ENCODE measurements at regions not wholly inside any gene's neighbourhood (a gene's known extent, or its start where the extent isn't known, plus 50 kb on each side); places are given as distances from the start of the nearest gene placed in this dataset.

DNA sequence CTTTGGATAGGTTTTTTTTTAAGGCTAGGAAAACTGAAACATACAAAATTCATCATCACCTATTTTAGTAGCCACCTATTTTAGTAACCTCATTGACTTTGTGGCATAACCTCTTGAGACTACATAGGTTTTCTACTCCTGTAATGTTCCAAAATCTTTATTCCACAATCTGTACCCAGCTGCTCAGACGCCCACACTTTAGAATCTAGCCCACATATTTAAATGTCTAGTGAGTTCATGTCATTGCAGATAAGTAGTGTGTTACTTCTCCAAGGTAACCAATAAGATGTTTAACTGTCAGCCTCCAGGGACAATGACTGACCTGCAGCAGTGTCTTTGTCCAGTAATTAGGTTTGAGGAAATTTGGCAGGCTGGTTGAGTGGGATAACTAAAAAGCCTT is 330.2 kb downstream of the MZT1 start:
- CTCF ChIA-PET (ENCODE audit: low intra/inter-chr PET ratio, low total read pairs), result no interaction called here
- no peak overlapping the region for H3K27ac ChIP-seq (ENCODE audit: extremely low read length, insufficient read depth, low read length)
- no peaks in the 10 kb centered on the region; a peak in 1 of 5 replicates for H3K27me3 ChIP-seq (ENCODE audit: control insufficient read depth in 1 of 2, insufficient read depth in 2 of 2, low read length in 2 of 2)
- H3K79me2 ChIP-seq (ENCODE audit: insufficient read depth, low read length), result no peaks in the 10 kb centered on the region
- intact Hi-C loops (cut with micrococcal nuclease; ENCODE audit: unreplicated experiment) (loop anchor here (10.0 kb wide), 1 partner anchor 148 kb away; no protein-coding TSS in a partner anchor), in situ Hi-C loops (cut with HindIII; ENCODE audit: extremely low pct_ligation_motif_present, low pct_unique_long_range_greater_than_20kb) (no loop called here)
- FAIRE-seq (no peak), ATAC-seq (no peak), DNase-seq (ENCODE audit: low spot score) (no peak)
- no peak overlapping the region for H3K4me2 ChIP-seq (ENCODE audit: low read depth, low read length)
- no peak overlapping the region for H3K9ac ChIP-seq (ENCODE audit: insufficient read depth, low read depth, low read length)
- no peaks in the 10 kb centered on the region for H3K4me1 ChIP-seq (ENCODE audit: insufficient read depth, low read length)
- no peaks in the 10 kb centered on the region for H3K36me3 ChIP-seq (replicated peaks in 1 of 2; ENCODE audit: control insufficient read depth in 1 of 2, insufficient read depth in 2 of 2, low read length in 2 of 2)
- POLR2A ChIA-PET, result no interaction called here
- WGBS (ENCODE audit: low lambda C conversion rate), result 0% methylated on average over 1 of the region's 1 CpG
- H3K4me3 ChIP-seq (replicated peaks in 1 of 3; ENCODE audit: insufficient read depth in 1 of 3, low read depth in 2 of 3, low read length in 3 of 3), result no peak overlapping the region
- no TSS peak for BruUV-seq (replicated peaks)
- no peaks in the 10 kb centered on the region for H4K20me1 ChIP-seq (ENCODE audit: insufficient read depth, low read length)
- H2AFZ ChIP-seq (ENCODE audit: low read length), result no peak overlapping the region
- H3K9me3 ChIP-seq (ENCODE audit: low read length), result no peaks in the 10 kb centered on the region
- TF ChIP-seq ZNF749 (CRISPR knock-in tag; IDR thresholded peaks at IDR 0.05; ENCODE audit: borderline replicate concordance), result no peak
- no peak for TF ChIP-seq FOXK2 (IDR thresholded peaks at IDR 0.05)
- TF ChIP-seq KLF12 (CRISPR knock-in tag; IDR thresholded peaks at IDR 0.05; ENCODE audit: borderline replicate concordance), result no peak
- TF ChIP-seq, protein P1, sequence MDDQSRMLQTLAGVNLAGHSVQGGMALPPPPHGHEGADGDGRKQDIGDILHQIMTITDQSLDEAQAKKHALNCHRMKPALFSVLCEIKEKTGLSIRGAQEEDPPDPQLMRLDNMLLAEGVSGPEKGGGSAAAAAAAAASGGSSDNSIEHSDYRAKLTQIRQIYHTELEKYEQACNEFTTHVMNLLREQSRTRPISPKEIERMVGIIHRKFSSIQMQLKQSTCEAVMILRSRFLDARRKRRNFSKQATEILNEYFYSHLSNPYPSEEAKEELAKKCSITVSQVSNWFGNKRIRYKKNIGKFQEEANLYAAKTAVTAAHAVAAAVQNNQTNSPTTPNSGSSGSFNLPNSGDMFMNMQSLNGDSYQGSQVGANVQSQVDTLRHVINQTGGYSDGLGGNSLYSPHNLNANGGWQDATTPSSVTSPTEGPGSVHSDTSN (CRISPR knock-in tag; IDR thresholded peaks at IDR 0.05; ENCODE audit: borderline replicate concordance), result no peak
- TF ChIP-seq, protein P2, sequence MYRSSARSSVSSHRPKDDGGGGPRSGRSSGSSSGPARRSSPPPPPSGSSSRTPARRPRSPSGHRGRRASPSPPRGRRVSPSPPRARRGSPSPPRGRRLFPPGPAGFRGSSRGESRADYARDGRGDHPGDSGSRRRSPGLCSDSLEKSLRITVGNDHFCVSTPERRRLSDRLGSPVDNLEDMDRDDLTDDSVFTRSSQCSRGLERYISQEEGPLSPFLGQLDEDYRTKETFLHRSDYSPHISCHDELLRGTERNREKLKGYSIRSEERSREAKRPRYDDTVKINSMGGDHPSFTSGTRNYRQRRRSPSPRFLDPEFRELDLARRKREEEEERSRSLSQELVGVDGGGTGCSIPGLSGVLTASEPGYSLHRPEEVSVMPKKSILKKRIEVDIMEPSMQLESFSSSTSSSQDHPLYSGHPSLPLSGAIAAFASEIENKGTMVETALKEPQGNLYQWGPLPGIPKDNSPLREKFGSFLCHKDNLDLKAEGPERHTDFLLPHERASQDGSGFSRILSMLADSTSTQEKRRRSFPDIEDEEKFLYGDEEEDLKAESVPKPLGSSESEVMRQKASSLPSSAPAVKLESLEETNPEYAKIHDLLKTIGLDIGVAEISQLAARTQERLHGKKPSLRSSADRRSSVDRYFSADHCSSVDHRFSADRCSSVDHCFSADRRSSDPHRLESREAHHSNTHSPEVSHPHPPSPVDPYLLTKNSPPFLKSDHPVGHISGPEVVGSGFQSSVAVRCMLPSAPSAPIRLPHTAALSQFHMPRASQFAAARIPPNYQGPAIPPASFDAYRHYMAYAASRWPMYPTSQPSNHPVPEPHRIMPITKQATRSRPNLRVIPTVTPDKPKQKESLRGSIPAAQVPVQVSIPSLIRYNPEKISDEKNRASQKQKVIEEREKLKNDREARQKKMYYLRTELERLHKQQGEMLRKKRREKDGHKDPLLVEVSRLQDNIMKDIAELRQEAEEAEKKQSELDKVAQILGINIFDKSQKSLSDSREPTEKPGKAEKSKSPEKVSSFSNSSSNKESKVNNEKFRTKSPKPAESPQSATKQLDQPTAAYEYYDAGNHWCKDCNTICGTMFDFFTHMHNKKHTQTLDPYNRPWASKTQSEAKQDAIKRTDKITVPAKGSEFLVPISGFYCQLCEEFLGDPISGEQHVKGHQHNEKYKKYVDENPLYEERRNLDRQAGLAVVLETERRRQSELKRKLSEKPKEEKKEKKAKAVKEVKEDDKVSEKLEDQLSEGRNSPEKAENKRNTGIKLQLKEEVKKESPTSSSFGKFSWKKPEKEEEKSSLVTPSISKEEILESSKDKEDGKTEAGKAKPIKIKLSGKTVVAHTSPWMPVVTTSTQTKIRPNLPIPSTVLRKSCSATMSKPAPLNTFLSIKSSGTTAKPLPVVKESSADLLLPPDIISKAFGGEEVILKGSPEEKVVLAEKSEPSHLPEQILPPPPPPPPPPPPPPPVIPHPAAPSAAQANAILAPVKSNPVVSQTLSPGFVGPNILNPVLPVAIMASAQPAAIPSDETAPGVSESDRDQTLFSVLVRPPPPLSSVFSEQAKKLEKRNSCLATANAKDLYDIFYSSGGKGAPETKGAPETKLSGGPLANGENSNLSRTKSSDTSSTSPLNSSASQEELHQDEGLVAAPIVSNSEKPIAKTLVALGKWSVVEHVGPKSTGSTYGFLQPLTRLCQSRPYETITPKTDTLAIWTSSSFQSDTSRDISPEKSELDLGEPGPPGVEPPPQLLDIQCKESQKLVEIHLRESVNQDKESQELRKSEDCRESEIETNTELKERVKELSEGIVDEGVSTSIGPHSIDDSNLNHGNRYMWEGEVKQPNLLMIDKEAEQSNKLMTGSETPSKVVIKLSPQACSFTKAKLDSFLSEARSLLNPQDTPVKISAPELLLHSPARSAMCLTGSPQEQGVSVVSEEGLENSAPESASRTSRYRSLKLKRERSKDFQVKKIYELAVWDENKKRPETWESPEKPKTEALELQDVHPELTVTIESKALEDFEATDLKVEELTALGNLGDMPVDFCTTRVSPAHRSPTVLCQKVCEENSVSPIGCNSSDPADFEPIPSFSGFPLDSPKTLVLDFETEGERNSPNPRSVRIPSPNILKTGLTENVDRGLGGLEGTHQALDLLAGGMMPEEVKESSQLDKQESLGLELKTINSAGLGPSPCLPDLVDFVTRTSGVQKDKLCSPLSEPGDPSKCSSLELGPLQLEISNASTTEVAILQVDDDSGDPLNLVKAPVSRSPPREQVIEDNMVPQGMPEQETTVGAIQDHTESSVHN (CRISPR knock-in tag; IDR thresholded peaks at IDR 0.05), result no peak
- TF ChIP-seq ATF1 (CRISPR knock-in tag; IDR thresholded peaks at IDR 0.05), result no peak
- TF ChIP-seq ZBTB8A (CRISPR knock-in tag; IDR thresholded peaks at IDR 0.05; ENCODE audit: borderline replicate concordance, low read depth), result no peak
- no peak for TF ChIP-seq ZNF350 (CRISPR knock-in tag; IDR thresholded peaks at IDR 0.05; ENCODE audit: borderline replicate concordance, low read depth)
- TF ChIP-seq SUZ12 (IDR thresholded peaks at IDR 0.05; ENCODE audit: low read depth, low read length), result no peak
- TF ChIP-seq EP300 (IDR thresholded peaks at IDR 0.05; ENCODE audit: low read depth in 2 of 2, low read length in 2 of 2), result no peak
- TF ChIP-seq EP300 (CRISPR knock-in tag; IDR thresholded peaks at IDR 0.05; ENCODE audit: borderline replicate concordance), result no peak
- no peak for TF ChIP-seq ZNF496 (CRISPR knock-in tag; IDR thresholded peaks at IDR 0.05; ENCODE audit: insufficient replicate concordance)
- no peak for TF ChIP-seq ZNF781 (CRISPR knock-in tag; IDR thresholded peaks at IDR 0.05; ENCODE audit: borderline replicate concordance, not compliant biosample characterization)
- TF ChIP-seq, protein P3, sequence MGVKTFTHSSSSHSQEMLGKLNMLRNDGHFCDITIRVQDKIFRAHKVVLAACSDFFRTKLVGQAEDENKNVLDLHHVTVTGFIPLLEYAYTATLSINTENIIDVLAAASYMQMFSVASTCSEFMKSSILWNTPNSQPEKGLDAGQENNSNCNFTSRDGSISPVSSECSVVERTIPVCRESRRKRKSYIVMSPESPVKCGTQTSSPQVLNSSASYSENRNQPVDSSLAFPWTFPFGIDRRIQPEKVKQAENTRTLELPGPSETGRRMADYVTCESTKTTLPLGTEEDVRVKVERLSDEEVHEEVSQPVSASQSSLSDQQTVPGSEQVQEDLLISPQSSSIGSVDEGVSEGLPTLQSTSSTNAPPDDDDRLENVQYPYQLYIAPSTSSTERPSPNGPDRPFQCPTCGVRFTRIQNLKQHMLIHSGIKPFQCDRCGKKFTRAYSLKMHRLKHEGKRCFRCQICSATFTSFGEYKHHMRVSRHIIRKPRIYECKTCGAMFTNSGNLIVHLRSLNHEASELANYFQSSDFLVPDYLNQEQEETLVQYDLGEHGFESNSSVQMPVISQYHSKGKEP (CRISPR knock-in tag; IDR thresholded peaks at IDR 0.05), result no peak
